SK-N-MC (cell line): ENCODE measurements at regions not wholly inside any gene's neighbourhood (a gene's known extent, or its start where the extent isn't known, plus 50 kb on each side); places are given as distances from the start of the nearest gene placed in this dataset.

Source experiments
- DNase-seq: peaks from one replicate; pipeline ENCODE4 v3.0.0-alpha.2; 2011; ENCODE audit warnings: low read depth, low spot score
- H3K27ac ChIP-seq: fragments of 200-600 bp; sonication (generic); 2 replicates; pipeline ENCODE4 v1.5.1; 2016; ENCODE audit warnings: mixed run types
- H3K36me3 ChIP-seq: fragments of 200-600 bp; sonication (generic); 2 replicates; pipeline ENCODE4 v1.6.1; 2017; ENCODE audit warnings: antibody characterized with exemption, low read length, mixed read lengths; ENCODE audit not compliant: insufficient read depth
- H3K4me3 ChIP-seq: fragments of 200-600 bp; sonication (generic); 2 replicates; pipeline ENCODE4 v1.5.1; 2016
- H3K9ac ChIP-seq: fragments of 200-600 bp; sonication (generic); 2 replicates; pipeline ENCODE4 v1.8.0; 2017; ENCODE audit warnings: mixed run types, mixed read lengths; ENCODE audit not compliant: insufficient read length
- H3K9me3 ChIP-seq: fragments of 200-600 bp; sonication (generic); 2 replicates; pipeline ENCODE4 v1.6.1; 2017; ENCODE audit warnings: low read depth, mild to moderate bottlenecking, antibody characterized with exemption, low read length, moderate library complexity, mixed read lengths
- EZH2 ChIP-seq: fragments of 200-600 bp; sonication (generic); IDR thresholded peaks from one replicate; pipeline ENCODE4 v1.6.1; 2017; ENCODE audit warnings: antibody characterized with exemption
- FOXP2 ChIP-seq: optimal IDR thresholded peaks from 2 replicates; pipeline ENCODE3; 2011; ENCODE audit warnings: mild to moderate bottlenecking, moderate library complexity; ENCODE audit not compliant: insufficient read depth; ENCODE audit errors: extremely low read length, control extremely low read depth
- POLR2AphosphoS5 ChIP-seq: IDR thresholded peaks from 2 replicates; pipeline ENCODE4 v1.6.1; 2012; ENCODE audit warnings: mild to moderate bottlenecking, low read depth, low read length, borderline replicate concordance

GRCh38 chr5:117055517-117055916, 480.9 kb upstream of the SEMA6A start:
- Histone ChIP-seq H3K9ac (no peak overlapping the region), H3K4me3 (peak overlapping the region; percentile 44), H3K36me3 (no peaks in the 10 kb centered on the region), H3K9me3 (no peaks in the 10 kb centered on the region), H3K27ac (peak overlapping the region; percentile 54)
- no peak for DNase-seq
- TF ChIP-seq FOXP2 (no peak), EZH2 (no peak), POLR2AphosphoS5 (no peak)

GRCh38 chr5:117054911-117055310, 480.3 kb upstream of the SEMA6A start:
- DNase-seq, result no peak
- no peaks in the 10 kb centered on the region for H3K9me3 ChIP-seq
- H3K4me3 ChIP-seq, result peak overlapping the region; percentile 44
- no peak overlapping the region for H3K9ac ChIP-seq
- peak overlapping the region; percentile 54; the same call in 1 of the 2 replicates for H3K27ac ChIP-seq
- no peaks in the 10 kb centered on the region for H3K36me3 ChIP-seq
- TF ChIP-seq POLR2AphosphoS5, result no peak
- no peak for TF ChIP-seq EZH2
- TF ChIP-seq FOXP2, result no peak

- TF ChIP-seq FOXP2, result no peak
- no peak for TF ChIP-seq POLR2AphosphoS5
- no peak for TF ChIP-seq EZH2
- no peaks in the 10 kb centered on the region for H3K9me3 ChIP-seq
- H3K4me3 ChIP-seq, result no peak overlapping the region
- H3K36me3 ChIP-seq, result no peaks in the 10 kb centered on the region
- H3K27ac ChIP-seq, result no peak overlapping the region
- DNase-seq, result no peak
- no peak overlapping the region for H3K9ac ChIP-seq
Observed at GRCh38 chr5:117054141-117054540, 479.5 kb upstream of the SEMA6A start.

GRCh38 chr5:117041926-117042595, 467.4 kb upstream of the SEMA6A start:
- TF ChIP-seq EZH2, result no peak
- no peak for TF ChIP-seq FOXP2
- no peak for TF ChIP-seq POLR2AphosphoS5
- H3K36me3 ChIP-seq, result no peaks in the 10 kb centered on the region
- H3K9ac ChIP-seq, result peak overlapping the region; percentile 22
- H3K4me3 ChIP-seq, result 0 out of 2 replicates have a peak overlapping the region, but pooled peaks have one; percentile 37
- H3K27ac ChIP-seq, result peak overlapping the region; percentile 38; the same call in 1 of the 2 replicates
- H3K9me3 ChIP-seq, result no peaks in the 10 kb centered on the region
- DNase-seq, result peak; percentile 80

GRCh38 chr5:117039035-117039434, 464.4 kb upstream of the SEMA6A start:
- Histone ChIP-seq H3K9ac (no peak overlapping the region), H3K27ac (no peak overlapping the region), H3K36me3 (no peaks in the 10 kb centered on the region), H3K9me3 (no peaks in the 10 kb centered on the region), H3K4me3 (no peak overlapping the region)
- no peak for TF ChIP-seq FOXP2
- no peak for TF ChIP-seq POLR2AphosphoS5
- no peak for TF ChIP-seq EZH2
- no peak for DNase-seq

- Histone ChIP-seq H3K9ac (no peak overlapping the region), H3K4me3 (no peak overlapping the region), H3K36me3 (no peaks in the 10 kb centered on the region), H3K27ac (no peak overlapping the region), H3K9me3 (no peaks in the 10 kb centered on the region)
- no peak for DNase-seq
- TF ChIP-seq FOXP2, result no peak
- no peak for TF ChIP-seq POLR2AphosphoS5
- no peak for TF ChIP-seq EZH2
Observed at GRCh38 chr5:117027384-117027783, 452.8 kb upstream of the SEMA6A start.

- no peak for DNase-seq
- no peak overlapping the region for H3K27ac ChIP-seq
- no peak overlapping the region for H3K4me3 ChIP-seq
- no peak for TF ChIP-seq POLR2AphosphoS5
- TF ChIP-seq EZH2, result no peak
- no peak for TF ChIP-seq FOXP2
- H3K36me3 ChIP-seq, result no peaks in the 10 kb centered on the region
- H3K9ac ChIP-seq, result no peak overlapping the region
- no peaks in the 10 kb centered on the region for H3K9me3 ChIP-seq
Observed at GRCh38 chr5:117020999-117021398, 446.4 kb upstream of the SEMA6A start.

GRCh38 chr5:117013280-117013877, 438.8 kb upstream of the SEMA6A start:
- no peak overlapping the region for H3K4me3 ChIP-seq
- DNase-seq, result no peak
- no peaks in the 10 kb centered on the region for H3K36me3 ChIP-seq
- no peaks in the 10 kb centered on the region for H3K9me3 ChIP-seq
- H3K27ac ChIP-seq, result no peak overlapping the region
- TF ChIP-seq EZH2 (no peak), POLR2AphosphoS5 (no peak), FOXP2 (no peak)
- no peak overlapping the region for H3K9ac ChIP-seq
